ENCODE measurements at regions not wholly inside any gene's neighbourhood (a gene's known extent, or its start where the extent isn't known, plus 50 kb on each side); places are given as distances from the start of the nearest gene placed in this dataset.

GRCh38 chr11:81092522-81092921 is 1641.1 kb downstream of the FAM181B start:
- TF ChIP-seq, protein P1, sequence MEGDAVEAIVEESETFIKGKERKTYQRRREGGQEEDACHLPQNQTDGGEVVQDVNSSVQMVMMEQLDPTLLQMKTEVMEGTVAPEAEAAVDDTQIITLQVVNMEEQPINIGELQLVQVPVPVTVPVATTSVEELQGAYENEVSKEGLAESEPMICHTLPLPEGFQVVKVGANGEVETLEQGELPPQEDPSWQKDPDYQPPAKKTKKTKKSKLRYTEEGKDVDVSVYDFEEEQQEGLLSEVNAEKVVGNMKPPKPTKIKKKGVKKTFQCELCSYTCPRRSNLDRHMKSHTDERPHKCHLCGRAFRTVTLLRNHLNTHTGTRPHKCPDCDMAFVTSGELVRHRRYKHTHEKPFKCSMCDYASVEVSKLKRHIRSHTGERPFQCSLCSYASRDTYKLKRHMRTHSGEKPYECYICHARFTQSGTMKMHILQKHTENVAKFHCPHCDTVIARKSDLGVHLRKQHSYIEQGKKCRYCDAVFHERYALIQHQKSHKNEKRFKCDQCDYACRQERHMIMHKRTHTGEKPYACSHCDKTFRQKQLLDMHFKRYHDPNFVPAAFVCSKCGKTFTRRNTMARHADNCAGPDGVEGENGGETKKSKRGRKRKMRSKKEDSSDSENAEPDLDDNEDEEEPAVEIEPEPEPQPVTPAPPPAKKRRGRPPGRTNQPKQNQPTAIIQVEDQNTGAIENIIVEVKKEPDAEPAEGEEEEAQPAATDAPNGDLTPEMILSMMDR (IDR thresholded peaks at IDR 0.05; ENCODE audit: low read length), result no peak
- TF ChIP-seq EZH2 (IDR thresholded peaks at IDR 0.05; ENCODE audit: borderline replicate concordance, low read length), result no peak

Data from OCI-LY1 (cell line).